Activated gamma-delta T cell (primary cell): ENCODE measurements at regions not wholly inside any gene's neighbourhood (a gene's known extent, or its start where the extent isn't known, plus 50 kb on each side); places are given as distances from the start of the nearest gene placed in this dataset.
"Not testable (repeated sequence)": the region's sequence is repeated elsewhere in the genome, so short reads cannot be mapped to it uniquely, and the experiment has no call there.

Experiments used
- DNase-seq: peaks from one replicate; lab custom pipeline; 2025; lab: John Stamatoyannopoulos, UW

- no peak for DNase-seq
Observed at GRCh38 chr19:27851543-27852060, 1361.3 kb downstream of the UQCRFS1 start.

GRCh38 chr19:27851002-27851481, 1361.9 kb downstream of the UQCRFS1 start:
- no peak for DNase-seq

GRCh38 chr19:27846944-27847343, 1366.0 kb downstream of the UQCRFS1 start:
- DNase-seq: no peak

DNA sequence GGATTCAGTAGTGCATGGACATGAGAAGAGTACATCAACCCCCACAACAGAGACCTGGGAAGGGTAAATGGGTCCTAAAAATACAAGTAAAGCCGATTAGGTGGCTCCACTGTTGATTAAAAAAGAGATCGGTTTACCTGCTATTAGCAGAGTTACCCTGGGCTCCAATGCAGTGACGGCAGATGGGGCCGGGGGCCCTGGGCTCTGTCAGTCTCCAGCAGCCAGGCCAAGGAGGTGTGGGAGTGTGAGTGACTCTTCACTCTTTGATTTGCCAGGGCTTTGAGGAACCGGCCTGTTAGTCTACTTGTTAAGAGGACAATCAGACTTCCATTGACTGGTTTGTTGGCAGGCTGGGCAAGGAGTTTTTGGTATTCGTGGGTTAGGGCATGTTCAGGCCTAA, 1368.7 kb downstream of the UQCRFS1 start:
- no peak for DNase-seq

- no peak for DNase-seq
Observed at GRCh38 chr19:27843861-27844260, 1369.1 kb downstream of the UQCRFS1 start.

DNA sequence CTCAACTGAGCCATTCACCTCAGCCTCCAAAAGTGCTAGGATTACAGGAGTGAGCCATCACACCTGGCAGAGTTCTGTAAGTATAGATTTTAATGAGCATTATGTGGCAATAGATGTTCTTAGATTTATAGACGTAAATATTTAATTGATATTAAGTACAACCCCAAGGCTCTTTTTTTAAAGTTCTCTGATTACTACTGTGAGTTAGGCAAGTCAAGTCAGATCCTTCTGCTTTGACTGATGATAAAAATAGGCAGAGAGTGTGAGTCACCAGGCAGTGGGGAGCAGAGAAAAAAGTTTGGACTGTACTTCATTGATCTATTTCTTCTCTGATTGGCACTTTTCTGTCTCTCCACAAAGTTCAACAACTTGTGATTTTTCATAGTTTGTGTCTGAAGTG, 1379.9 kb downstream of the UQCRFS1 start:
- DNase-seq: no peak

GRCh38 chr19:27828829-27829228, 1384.1 kb downstream of the UQCRFS1 start:
- no peak for DNase-seq

- no peak for DNase-seq
Observed at GRCh38 chr19:27824108-27824507, 1388.8 kb downstream of the UQCRFS1 start.

GRCh38 chr19:27822336-27822735, 1390.6 kb downstream of the UQCRFS1 start:
- no peak for DNase-seq

DNA sequence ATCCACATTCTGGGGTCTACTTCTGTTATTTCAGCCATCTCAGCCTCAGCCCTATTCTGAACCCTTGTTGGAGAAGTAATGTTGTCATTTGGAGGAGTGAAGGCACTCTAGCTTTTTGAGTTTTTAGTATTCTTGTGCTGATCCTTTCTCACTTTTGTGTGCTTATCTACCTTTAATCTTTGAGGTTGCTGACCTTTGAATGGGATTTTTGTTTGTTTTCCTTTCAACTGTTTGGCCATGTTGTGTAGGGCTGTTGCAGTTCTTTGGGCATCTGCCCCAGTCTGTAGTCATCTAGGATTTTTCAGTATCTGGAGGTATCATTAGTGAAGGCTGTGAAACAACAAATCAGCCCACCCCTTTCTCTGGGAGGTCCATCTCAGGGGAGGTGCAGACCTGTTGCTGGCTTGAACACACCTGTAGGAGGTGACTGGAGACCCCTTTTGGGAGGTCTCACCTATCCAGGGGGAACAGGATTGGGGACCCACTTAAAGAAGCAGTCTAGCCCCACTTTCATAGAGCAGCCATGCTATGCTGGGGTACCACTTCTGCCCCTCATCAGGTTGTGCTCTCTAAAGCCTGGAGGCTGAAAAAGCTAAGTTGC, 1391.4 kb downstream of the UQCRFS1 start:
- no peak for DNase-seq

- DNase-seq: no peak
Observed at GRCh38 chr19:27815985-27816384, 1397.0 kb downstream of the UQCRFS1 start.

DNA sequence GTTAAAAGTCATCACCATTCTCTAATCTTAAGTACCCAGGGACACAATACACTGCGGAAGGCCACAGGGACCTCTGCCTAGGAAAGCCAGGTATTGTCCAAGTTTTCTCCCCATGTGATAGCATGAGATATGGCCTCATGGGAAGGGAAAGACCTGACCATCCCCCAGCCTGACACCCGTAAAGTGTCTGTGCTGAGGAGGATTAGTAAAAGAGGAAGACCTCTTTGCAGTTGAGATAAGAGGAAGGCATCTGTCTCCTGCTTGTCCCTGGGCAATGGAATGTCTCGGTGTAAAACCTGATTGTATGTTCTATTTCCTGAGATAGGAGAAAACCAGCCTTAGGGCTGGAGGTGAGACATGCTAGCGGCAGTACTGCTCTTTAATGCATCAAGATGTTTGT, 1398.1 kb downstream of the UQCRFS1 start:
- not testable (repeated sequence) for DNase-seq

DNA sequence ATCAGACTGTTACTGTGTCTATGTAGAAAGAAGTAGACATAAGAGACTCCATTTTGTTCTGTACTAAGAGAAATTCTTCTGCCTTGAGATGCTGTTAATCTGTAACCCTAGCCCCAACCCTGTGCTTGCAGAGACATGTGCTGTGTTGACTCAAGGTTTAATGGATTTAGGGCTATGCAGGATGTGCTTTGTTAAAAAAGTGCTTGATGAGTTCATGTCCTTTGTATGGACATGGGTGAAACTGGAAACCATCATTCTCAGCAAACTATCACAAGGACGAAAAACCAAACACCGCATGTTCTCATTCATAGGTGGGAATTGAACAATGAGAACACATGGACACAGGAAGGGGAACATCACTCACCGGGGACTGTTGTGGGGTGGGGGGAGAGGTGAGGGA, 1398.7 kb downstream of the UQCRFS1 start:
- DNase-seq: not testable (repeated sequence)

GRCh38 chr19:27806471-27807070, 1406.4 kb downstream of the UQCRFS1 start:
- DNase-seq: no peak

DNA sequence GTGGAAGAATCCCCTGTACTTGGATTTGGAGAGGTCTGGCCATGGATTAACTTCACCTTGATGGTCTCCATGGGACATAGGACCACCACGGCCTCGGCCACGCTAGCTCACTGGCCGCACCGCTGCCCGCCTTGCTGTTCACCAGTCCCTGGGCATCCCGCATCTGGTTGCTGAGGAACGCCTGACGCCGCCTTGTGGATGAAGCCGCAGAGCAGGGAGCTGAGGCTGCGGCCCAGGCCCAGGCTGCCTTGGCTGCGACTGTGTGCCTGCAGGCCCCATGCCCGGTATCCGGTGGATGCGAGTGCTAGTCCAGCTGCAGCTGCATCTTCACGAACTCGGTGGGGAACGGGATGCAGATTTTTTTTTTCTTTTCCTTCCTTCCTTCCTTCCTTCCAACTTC, 1407.1 kb downstream of the UQCRFS1 start:
- DNase-seq: peak; percentile 12

- not testable (repeated sequence) for DNase-seq
Observed at GRCh38 chr19:27802293-27802692, 1410.7 kb downstream of the UQCRFS1 start.

DNA sequence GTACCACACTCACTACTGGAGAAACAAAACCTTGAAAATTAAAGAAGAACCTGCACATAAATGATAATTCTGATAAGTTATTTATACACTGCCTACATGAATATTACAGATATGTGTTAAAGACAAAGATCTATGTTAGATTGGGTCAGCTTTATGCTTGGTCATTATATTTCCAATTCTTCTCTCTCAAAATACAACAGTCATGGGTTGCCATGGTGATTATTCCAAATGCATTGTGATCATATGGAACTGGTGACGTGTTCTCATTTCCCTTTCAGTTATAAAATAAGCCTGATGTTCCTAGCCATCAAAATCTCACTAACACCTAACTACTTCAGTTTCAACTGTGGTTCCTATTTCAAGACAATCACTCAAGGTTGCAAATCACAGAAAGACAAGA, 1416.4 kb downstream of the UQCRFS1 start:
- DNase-seq: no peak

GRCh38 chr19:27796073-27796472, 1416.9 kb downstream of the UQCRFS1 start:
- DNase-seq: no peak

GRCh38 chr19:27795369-27795768, 1417.6 kb downstream of the UQCRFS1 start:
- DNase-seq: no peak

DNA sequence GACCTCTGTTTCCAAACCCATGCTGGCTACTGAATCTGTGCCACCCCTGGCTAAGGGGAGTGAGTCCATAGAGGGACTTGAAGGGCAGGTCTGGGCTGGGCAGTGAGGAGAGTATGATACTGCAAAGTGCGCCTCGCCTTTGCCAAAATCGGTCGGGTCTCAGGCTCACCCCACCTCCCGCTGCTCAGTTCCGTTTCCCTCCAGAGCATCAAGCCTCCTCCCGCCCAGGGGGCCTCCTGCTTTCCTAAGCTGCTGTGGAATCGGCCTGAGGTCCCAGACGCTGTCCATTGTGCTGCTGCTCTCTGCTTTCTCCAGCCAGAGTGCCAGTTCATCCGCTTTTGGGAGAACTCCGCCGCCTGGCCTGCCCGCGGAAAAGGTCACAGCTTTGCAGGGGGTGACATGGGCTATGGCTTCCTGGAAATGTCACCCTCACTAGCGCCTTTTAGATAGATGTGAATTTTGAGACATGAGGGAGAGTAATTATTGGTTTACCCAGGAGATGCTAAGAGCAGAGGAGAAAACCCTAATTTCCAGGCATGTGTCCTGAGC, 1418.4 kb downstream of the UQCRFS1 start:
- DNase-seq: no peak

GRCh38 chr19:27793644-27794493, 1419.1 kb downstream of the UQCRFS1 start:
- peak; percentile 78 for DNase-seq

DNA sequence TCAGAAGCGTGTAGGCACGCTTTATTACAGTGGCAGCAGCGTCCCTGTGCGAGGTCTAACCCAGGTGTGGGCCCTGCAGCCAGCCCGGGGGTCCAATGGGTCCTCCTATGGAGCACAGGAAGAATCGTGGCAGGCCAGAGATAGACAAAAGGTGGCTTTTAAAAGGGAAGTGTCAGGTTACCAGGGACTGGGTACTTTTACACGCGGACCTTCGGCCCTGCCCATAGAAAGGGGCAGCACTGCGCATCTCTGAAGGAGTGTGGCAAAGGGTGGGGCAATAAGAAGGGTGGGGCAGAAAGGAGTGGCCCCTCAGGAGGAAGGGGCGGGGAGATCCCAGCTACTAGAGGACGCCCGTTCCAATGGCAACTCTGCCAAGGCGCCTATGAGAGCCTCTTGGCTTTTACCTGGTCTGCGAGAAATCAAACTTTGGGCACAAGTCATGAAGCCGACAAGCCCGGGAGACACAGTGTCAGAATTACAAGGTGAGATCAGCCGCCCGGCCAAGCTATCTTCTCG, 1419.8 kb downstream of the UQCRFS1 start:
- no peak for DNase-seq
